Upper lobe of left lung (tissue), 4 donors: ENCODE measurements at regions not wholly inside any gene's neighbourhood (a gene's known extent, or its start where the extent isn't known, plus 50 kb on each side); places are given as distances from the start of the nearest gene placed in this dataset.

Experiments
- EP300 ChIP-seq, 4 donors: sonication (generic); formaldehyde crosslinking; IDR thresholded peaks; one replicate each; pipeline ENCODE4 v1.5.1; 2017; ENCODE audit warnings: antibody characterized with exemption in 4 of 4, control low read depth in 2 of 4
- TF ChIP-seq, protein P1 (sequence below), 6 experiments: fragments of 450-650 bp in 4 of 6; fragments of 200-600 bp in 2 of 6; sonication (generic) in 2 of 6; IDR thresholded peaks; one replicate each; pipeline ENCODE4 v1.5.1; 2016 to 2019; ENCODE audit warnings: antibody characterized with exemption in 6 of 6

DNA sequence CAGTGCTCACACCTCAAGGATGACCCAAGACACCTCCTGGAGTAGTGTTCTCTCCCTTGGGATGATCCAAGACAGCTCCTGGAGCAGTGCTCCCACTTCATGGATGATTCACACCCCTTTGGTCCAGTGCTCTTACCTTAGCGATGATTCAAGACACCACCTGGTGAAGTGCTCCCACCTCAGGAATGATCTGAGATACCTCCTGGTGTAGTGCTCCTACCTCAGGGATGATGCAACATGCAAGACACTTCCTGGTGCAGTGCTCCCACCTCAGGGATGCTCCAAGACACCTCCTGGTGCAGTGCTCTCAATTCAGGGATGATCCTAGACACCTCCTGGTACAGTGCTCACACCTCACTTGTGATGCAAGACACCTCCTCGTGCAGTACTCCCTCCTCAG is 123.1 kb downstream of the ASB1 start:
- TF ChIP-seq, protein P1, sequence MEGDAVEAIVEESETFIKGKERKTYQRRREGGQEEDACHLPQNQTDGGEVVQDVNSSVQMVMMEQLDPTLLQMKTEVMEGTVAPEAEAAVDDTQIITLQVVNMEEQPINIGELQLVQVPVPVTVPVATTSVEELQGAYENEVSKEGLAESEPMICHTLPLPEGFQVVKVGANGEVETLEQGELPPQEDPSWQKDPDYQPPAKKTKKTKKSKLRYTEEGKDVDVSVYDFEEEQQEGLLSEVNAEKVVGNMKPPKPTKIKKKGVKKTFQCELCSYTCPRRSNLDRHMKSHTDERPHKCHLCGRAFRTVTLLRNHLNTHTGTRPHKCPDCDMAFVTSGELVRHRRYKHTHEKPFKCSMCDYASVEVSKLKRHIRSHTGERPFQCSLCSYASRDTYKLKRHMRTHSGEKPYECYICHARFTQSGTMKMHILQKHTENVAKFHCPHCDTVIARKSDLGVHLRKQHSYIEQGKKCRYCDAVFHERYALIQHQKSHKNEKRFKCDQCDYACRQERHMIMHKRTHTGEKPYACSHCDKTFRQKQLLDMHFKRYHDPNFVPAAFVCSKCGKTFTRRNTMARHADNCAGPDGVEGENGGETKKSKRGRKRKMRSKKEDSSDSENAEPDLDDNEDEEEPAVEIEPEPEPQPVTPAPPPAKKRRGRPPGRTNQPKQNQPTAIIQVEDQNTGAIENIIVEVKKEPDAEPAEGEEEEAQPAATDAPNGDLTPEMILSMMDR (IDR thresholded peaks at IDR 0.05) = no peak
- TF ChIP-seq EP300 (IDR thresholded peaks at IDR 0.05) = no peak
